GM12892 (cell line): ENCODE measurements at regions not wholly inside any gene's neighbourhood (a gene's known extent, or its start where the extent isn't known, plus 50 kb on each side); places are given as distances from the start of the nearest gene placed in this dataset.

Experiments used
- POLR2A ChIP-seq: IDR thresholded peaks from 2 replicates; pipeline ENCODE4 v1.6.1; 2011; ENCODE audit warnings: low read depth, low read length, control low read depth
- POLR2AphosphoS5 ChIP-seq: IDR thresholded peaks from 2 replicates; pipeline ENCODE4 v1.6.1; 2011; ENCODE audit warnings: low read depth, low read length, control low read depth

DNA sequence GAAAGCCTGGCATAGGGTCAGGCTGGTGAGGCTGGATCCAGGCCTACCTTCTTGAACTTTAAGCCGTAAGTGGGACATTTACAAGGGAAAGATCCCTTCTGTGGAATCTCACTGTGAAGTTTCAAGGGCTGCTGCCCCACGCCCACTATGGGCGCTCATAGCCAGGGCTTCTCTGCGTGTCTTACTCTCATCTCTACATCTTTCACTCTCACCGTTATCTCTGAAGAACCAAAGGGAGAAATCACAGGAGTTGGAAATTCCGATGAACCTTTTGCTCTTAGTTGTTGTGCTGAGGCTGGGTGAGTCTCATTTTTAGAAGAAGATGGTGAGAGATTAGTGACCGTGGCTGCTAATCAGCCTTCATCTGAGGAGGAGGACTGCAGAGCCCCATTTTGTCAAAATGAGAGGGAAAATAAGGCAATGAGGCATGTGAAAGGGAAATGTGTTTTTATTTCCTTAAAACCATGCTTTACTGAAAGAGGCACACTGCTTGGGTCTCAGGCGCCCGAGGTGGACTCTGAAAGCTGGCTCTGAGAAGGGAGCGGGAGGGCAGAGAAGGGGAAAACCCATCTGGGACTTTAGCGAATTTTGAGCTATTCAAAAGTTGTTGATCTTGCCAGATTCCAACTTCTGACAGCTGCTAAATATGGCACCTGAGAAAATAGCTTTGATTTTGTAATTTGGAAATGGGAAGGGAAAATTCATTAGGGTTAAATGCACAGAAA lies 301.5 kb downstream of the CLIC5 start:
- no peak for TF ChIP-seq POLR2AphosphoS5
- no peak for TF ChIP-seq POLR2A
